ENCODE measurements at regions not wholly inside any gene's neighbourhood (a gene's known extent, or its start where the extent isn't known, plus 50 kb on each side); places are given as distances from the start of the nearest gene placed in this dataset.

- H3K27me3 ChIP-seq, result no peaks in the 10 kb centered on the region
- intact Hi-C loops (cut with DNase I; ENCODE audit: low total_unique reads), result no loop called here
- DNase-seq, result no peak
- peaks cover 0 to 14% (median 10%) of the 10 kb centered on the region in 4 donors for H3K36me3 ChIP-seq
- WGBS, 5 donors, result 74 to 92% (median 76%) methylated on average over 3 of the region's 3 CpGs
- TF ChIP-seq POLR2A (IDR thresholded peaks at IDR 0.05) (no peak), EP300 (IDR thresholded peaks at IDR 0.05) (no peak), CTCF (IDR thresholded peaks at IDR 0.05) (no peak), POLR2AphosphoS5 (IDR thresholded peaks at IDR 0.05) (no peak)
- no peaks in the 10 kb centered on the region for H3K9me3 ChIP-seq
- H3K27ac ChIP-seq, result no peak overlapping the region
- no peaks in the 10 kb centered on the region for H3K4me1 ChIP-seq
- no peak overlapping the region for H3K4me3 ChIP-seq
Measured at GRCh38 chr3:124451630-124452317, 278.5 kb upstream of the UMPS start.

- Histone ChIP-seq H3K36me3 (peaks cover 0 to 5% (median 0%) of the 10 kb centered on the region in 4 donors), H3K27me3 (no peaks in the 10 kb centered on the region), H3K27ac (no peak overlapping the region), H3K9me3 (no peaks in the 10 kb centered on the region), H3K4me3 (no peak overlapping the region), H3K4me1 (no peaks in the 10 kb centered on the region)
- intact Hi-C loops (cut with DNase I; ENCODE audit: low total_unique reads), result no loop called here
- DNase-seq, result no peak
- 54 to 84% (median 72%) methylated on average over 4 of the region's 4 CpGs for WGBS, 5 donors
- TF ChIP-seq POLR2AphosphoS5 (IDR thresholded peaks at IDR 0.05), result no peak
- TF ChIP-seq EP300 (IDR thresholded peaks at IDR 0.05), result no peak
- TF ChIP-seq POLR2A (IDR thresholded peaks at IDR 0.05), result no peak
- no peak for TF ChIP-seq CTCF (IDR thresholded peaks at IDR 0.05)
Measured at GRCh38 chr3:124453189-124453588, 277.1 kb upstream of the UMPS start.

- Histone ChIP-seq H3K27ac (no peak overlapping the region), H3K27me3 (no peaks in the 10 kb centered on the region), H3K36me3 (peaks cover 0 to 5% (median 0%) of the 10 kb centered on the region in 4 donors), H3K4me1 (no peaks in the 10 kb centered on the region), H3K4me3 (no peak overlapping the region), H3K9me3 (no peaks in the 10 kb centered on the region)
- intact Hi-C loops (cut with DNase I; ENCODE audit: low total_unique reads), result no loop called here
- TF ChIP-seq EP300 (IDR thresholded peaks at IDR 0.05) (no peak), POLR2AphosphoS5 (IDR thresholded peaks at IDR 0.05) (no peak), CTCF (IDR thresholded peaks at IDR 0.05) (no peak), POLR2A (IDR thresholded peaks at IDR 0.05) (no peak)
- no peak for DNase-seq
Measured at GRCh38 chr3:124455891-124456290, 274.4 kb upstream of the UMPS start.

- Histone ChIP-seq H3K36me3 (peaks cover 0 to 5% (median 0%) of the 10 kb centered on the region in 4 donors), H3K4me1 (no peaks in the 10 kb centered on the region), H3K27ac (no peak overlapping the region), H3K4me3 (no peak overlapping the region), H3K27me3 (no peaks in the 10 kb centered on the region), H3K9me3 (no peaks in the 10 kb centered on the region)
- no peak for DNase-seq
- 87 to 97% (median 92%) methylated on average over 11 of the region's 11 CpGs for WGBS, 5 donors
- intact Hi-C loops (cut with DNase I; ENCODE audit: low total_unique reads), result no loop called here
- no peak for TF ChIP-seq CTCF (IDR thresholded peaks at IDR 0.05)
- no peak for TF ChIP-seq EP300 (IDR thresholded peaks at IDR 0.05)
- TF ChIP-seq POLR2A (IDR thresholded peaks at IDR 0.05), result no peak
- no peak for TF ChIP-seq POLR2AphosphoS5 (IDR thresholded peaks at IDR 0.05)
Measured at GRCh38 chr3:124456506-124456905, 273.7 kb upstream of the UMPS start.

Data from stomach (tissue), 8 donors.